HepG2 (cell line): ENCODE measurements at regions not wholly inside any gene's neighbourhood (a gene's known extent, or its start where the extent isn't known, plus 50 kb on each side); places are given as distances from the start of the nearest gene placed in this dataset.

Experiments
- ATAC-seq: fragments of 200-7000 bp; cut with Tn5 transposase; 3 replicates; pipeline ENCODE4 v1.9.1; 2020; ENCODE audit warnings: mild to moderate bottlenecking, moderate library complexity
- BruUV-seq: library from RNA; stranded (reverse); fragments of 400-500 nt; replicated peaks from 2 replicates; lab custom pipeline; 2021; lab: Mats Ljungman, UMichigan
- CTCF ChIA-PET: fragments of 300-600 bp; formaldehyde crosslinking; extraction: SDS; loops from one replicate; lab custom pipeline; 2021; ENCODE audit warnings: low total read pairs, inconsistent platforms, low intra/inter-chr PET ratio; lab: Yijun Ruan, JAX
- POLR2A ChIA-PET: fragments of 350-600 bp; sonication (Branson Sonifier 250); formaldehyde crosslinking; loops from one replicate; lab custom pipeline; 2020; ENCODE audit warnings: antibody characterized with exemption, inconsistent platforms; lab: Yijun Ruan, JAX
- DNase-seq: peaks from one replicate; pipeline ENCODE4 v3.0.0-alpha.2; 2015; ENCODE audit warnings: low spot score
- FAIRE-seq: peaks from 3 replicates; lab custom pipeline; 2011; peaks lifted over from hg19 to GRCh38; lab: Jason Lieb, UNC
- H2AFZ ChIP-seq: one replicate; pipeline ENCODE4 v1.6.1; 2011; ENCODE audit warnings: low read length, inconsistent platforms
- H3K27ac ChIP-seq: fragments of 300-600 bp; 3 replicates; pipeline ENCODE4 v1.8.0; 2011; ENCODE audit warnings: mixed run types, mild to moderate bottlenecking, mixed read lengths, low read length, inconsistent platforms; ENCODE audit not compliant: insufficient read depth; ENCODE audit errors: extremely low read length
- H3K27me3 ChIP-seq, 2 experiments: fragments of 200-600 bp in 1 of 2; 2 replicates in 1 of 2; 3 replicates in 1 of 2; pipeline versions ENCODE4 v1.6.0 to v1.8.0; 2011; ENCODE audit warnings: low read length in 2 of 2, mild to moderate bottlenecking in 2 of 2, moderate library complexity in 2 of 2, inconsistent platforms in 1 of 2; ENCODE audit not compliant: insufficient read depth in 2 of 2, control insufficient read depth in 1 of 2
- H3K36me3 ChIP-seq, 2 experiments: fragments of 200-600 bp in 1 of 2; replicated peaks in 1 of 2; 2 replicates in 1 of 2; 3 replicates in 1 of 2; pipeline versions ENCODE4 v1.5.1 to v1.8.0; 2011; ENCODE audit warnings: low read length in 2 of 2, inconsistent platforms in 1 of 2; ENCODE audit not compliant: insufficient read depth in 2 of 2, control insufficient read depth in 1 of 2
- H3K4me1 ChIP-seq: 2 replicates; pipeline ENCODE4 v1.5.1; 2012; ENCODE audit warnings: low read length, inconsistent platforms; ENCODE audit not compliant: insufficient read depth
- H3K4me2 ChIP-seq: 2 replicates; pipeline ENCODE4 v1.6.0; 2011; ENCODE audit warnings: low read depth, low read length, inconsistent platforms
- H3K4me3 ChIP-seq, 3 experiments: fragments of 200-600 bp in 1 of 3; sonication (generic), shearing (Covaris generic) in 1 of 3; replicated peaks in 1 of 3; 2 replicates each; pipeline ENCODE4 v1.5.1; 2011 to 2016; ENCODE audit warnings: low read length in 3 of 3, inconsistent platforms in 2 of 3, low read depth in 2 of 3, mild to moderate bottlenecking in 2 of 3, control low read depth in 1 of 3, mixed read lengths in 1 of 3; ENCODE audit not compliant: insufficient read depth in 1 of 3
- H3K79me2 ChIP-seq: one replicate; pipeline ENCODE4 v1.6.1; 2011; ENCODE audit warnings: low read length, inconsistent platforms; ENCODE audit not compliant: insufficient read depth
- H3K9ac ChIP-seq: 2 replicates; pipeline ENCODE4 v1.6.0; 2011; ENCODE audit warnings: mild to moderate bottlenecking, low read depth, low read length, inconsistent platforms; ENCODE audit not compliant: insufficient read depth
- H3K9me3 ChIP-seq: 2 replicates; pipeline ENCODE4 v1.5.1; 2012; ENCODE audit warnings: mild to moderate bottlenecking, low read length
- H4K20me1 ChIP-seq: 2 replicates; pipeline ENCODE4 v1.6.0; 2011; ENCODE audit warnings: inconsistent platforms, mild to moderate bottlenecking, low read length, moderate library complexity; ENCODE audit not compliant: insufficient read depth
- ATRX ChIP-seq: sonication (generic); formaldehyde crosslinking; IDR thresholded peaks from 2 replicates; pipeline ENCODE4 v1.4.0; 2020; ENCODE audit warnings: missing genetic modification reagents, borderline replicate concordance
- CREB1 ChIP-seq, 2 experiments: fragments of 450-650 bp in 1 of 2; IDR thresholded peaks; 2 replicates each; pipeline ENCODE4 v1.6.1; 2016 to 2017; ENCODE audit warnings: control low read depth in 1 of 2, mild to moderate bottlenecking in 1 of 2, missing compliant biosample characterization in 1 of 2, missing genetic modification characterization in 1 of 2
- DPF2 ChIP-seq: sonication (generic); formaldehyde crosslinking; IDR thresholded peaks from 2 replicates; pipeline ENCODE4 v1.4.0; 2020; ENCODE audit warnings: mild to moderate bottlenecking, low read depth, missing genetic modification reagents, borderline replicate concordance
- HNRNPL ChIP-seq: fragments of 200-400 bp; formaldehyde crosslinking; IDR thresholded peaks from 2 replicates; pipeline ENCODE4 v1.6.1; 2017; ENCODE audit warnings: mild to moderate bottlenecking, low read depth, low read length
- KLF16 ChIP-seq, 2 experiments: sonication (generic) in 1 of 2; formaldehyde crosslinking in 1 of 2; IDR thresholded peaks; 2 replicates each; pipeline versions ENCODE4 v1.6.1 to v1.8.0; 2016 to 2023; ENCODE audit warnings: missing genetic modification reagents in 2 of 2, missing compliant biosample characterization in 1 of 2
- NR0B2 ChIP-seq: sonication (generic); formaldehyde crosslinking; IDR thresholded peaks from 2 replicates; pipeline ENCODE4 v1.4.0; 2020; ENCODE audit warnings: mild to moderate bottlenecking, missing genetic modification reagents
- RBM39 ChIP-seq: fragments of 200-400 bp; formaldehyde crosslinking; IDR thresholded peaks from one replicate; pipeline ENCODE4 v1.6.1; 2018; ENCODE audit warnings: antibody characterized with exemption, mild to moderate bottlenecking, low read depth, low read length; ENCODE audit not compliant: poor library complexity, severe bottlenecking
- SMYD3 ChIP-seq: sonication (generic); formaldehyde crosslinking; IDR thresholded peaks from 2 replicates; pipeline ENCODE4 v1.8.1; 2023; ENCODE audit warnings: mild to moderate bottlenecking, missing genetic modification reagents
- SRSF1 ChIP-seq: fragments of 200-400 bp; formaldehyde crosslinking; optimal IDR thresholded peaks from 2 replicates; pipeline ENCODE3; 2017; ENCODE audit warnings: mild to moderate bottlenecking, low read depth, low read length, moderate library complexity
- SSRP1 ChIP-seq: IDR thresholded peaks from 2 replicates; pipeline ENCODE4 v1.6.1; 2016; ENCODE audit warnings: control low read depth
- TCF7L2 ChIP-seq: IDR thresholded peaks from 2 replicates; pipeline ENCODE4 v1.6.1; 2011; ENCODE audit warnings: mild to moderate bottlenecking, low read depth, low read length, moderate library complexity
- ZNF3 ChIP-seq: IDR thresholded peaks from 2 replicates; pipeline ENCODE4 v1.7.0; 2017; ENCODE audit warnings: inconsistent platforms
- ZNF557 ChIP-seq: sonication (generic); formaldehyde crosslinking; IDR thresholded peaks from 2 replicates; pipeline ENCODE4 v1.4.0; 2020; ENCODE audit warnings: missing genetic modification reagents
- ZNF572 ChIP-seq: sonication (generic); formaldehyde crosslinking; IDR thresholded peaks from 2 replicates; pipeline ENCODE4 v1.5.1; 2020; ENCODE audit warnings: mild to moderate bottlenecking, missing genetic modification reagents
- ZNF619 ChIP-seq: sonication (generic); formaldehyde crosslinking; IDR thresholded peaks from 2 replicates; pipeline ENCODE4 v1.4.0; 2020; ENCODE audit warnings: mild to moderate bottlenecking, missing genetic modification reagents
- ZNF792 ChIP-seq: IDR thresholded peaks from 2 replicates; pipeline ENCODE4 v1.6.1; 2016
- ZNF879 ChIP-seq: sonication (generic); formaldehyde crosslinking; IDR thresholded peaks from 2 replicates; pipeline ENCODE4 v1.8.1; 2023; ENCODE audit warnings: missing genetic modification reagents
- ZZZ3 ChIP-seq: sonication (generic); formaldehyde crosslinking; IDR thresholded peaks from 2 replicates; pipeline ENCODE4 v1.4.0; 2020; ENCODE audit warnings: missing genetic modification reagents, mild to moderate bottlenecking, borderline replicate concordance
- WGBS: methylation state at CpG from one replicate; pipeline ENCODE4 v1.1.6; 2017; ENCODE audit warnings: low lambda C conversion rate; 5-methylcytosine and 5-hydroxymethylcytosine counted together
- in situ Hi-C: cut with HindIII; loops from 2 replicates; pipeline ENCODE4 v1.10.0; 2017; ENCODE audit warnings: low pct_unique_long_range_greater_than_20kb; ENCODE audit not compliant: extremely low pct_ligation_motif_present
- intact Hi-C: fragments of 100-400 bp; cut with micrococcal nuclease; formaldehyde crosslinking; loops from one replicate; pipeline ENCODE4 v1.10.0; 2022; ENCODE audit not compliant: unreplicated experiment
- TF ChIP-seq, protein P1 (sequence below): sonication (generic); formaldehyde crosslinking; IDR thresholded peaks from 2 replicates; pipeline ENCODE4 v1.4.0; 2020; ENCODE audit warnings: low read depth, mild to moderate bottlenecking, missing genetic modification reagents

GRCh38 chr3:8206971-8207617 lies 294.5 kb upstream of the LMCD1 start (continued):
- TF ChIP-seq SSRP1 (CRISPR knock-in tag) (no peak), ATRX (no peak)

DNA sequence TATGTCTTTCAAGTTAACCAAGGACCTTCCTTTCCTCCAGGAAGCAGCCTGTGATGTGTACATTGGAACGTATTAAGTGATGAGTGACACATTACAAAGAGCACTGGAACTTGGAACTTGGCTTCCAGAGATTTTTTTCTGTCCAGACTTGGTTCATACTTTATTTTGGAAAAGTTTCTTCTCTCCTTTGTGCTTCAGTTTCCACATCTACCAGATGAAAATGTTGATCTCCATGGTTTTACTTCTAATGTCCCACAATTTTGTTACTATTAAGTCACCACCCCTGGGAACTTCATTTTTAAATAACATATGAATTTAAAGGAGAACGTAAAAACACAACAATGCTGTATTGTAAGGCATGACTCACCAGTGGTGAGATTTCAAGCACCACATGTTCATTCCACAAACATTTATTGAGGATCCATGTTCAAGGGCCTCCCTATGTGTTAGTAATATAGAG lies 290.7 kb upstream of the LMCD1 start:
- H3K27me3 ChIP-seq = no peaks in the 10 kb centered on the region
- no peak for FAIRE-seq
- no peaks in the 10 kb centered on the region for H3K36me3 ChIP-seq
- ChIA-PET POLR2A (no interaction called here), CTCF (no interaction called here)
- H3K27ac ChIP-seq = no peak overlapping the region
- DNase-seq = no peak
- no peak overlapping the region for H3K9ac ChIP-seq
- no peak overlapping the region for H3K4me3 ChIP-seq
- no peak overlapping the region for H2AFZ ChIP-seq
- H4K20me1 ChIP-seq = no peaks in the 10 kb centered on the region
- in situ Hi-C loops (no loop called here), intact Hi-C loops (no loop called here)
- 25% methylated on average over 2 of the region's 2 CpGs for WGBS
- no peaks in the 10 kb centered on the region for H3K4me1 ChIP-seq
- no peaks in the 10 kb centered on the region for H3K9me3 ChIP-seq
- no TSS peak for BruUV-seq
- H3K79me2 ChIP-seq = no peaks in the 10 kb centered on the region
- H3K4me2 ChIP-seq = no peak overlapping the region
- ATAC-seq = no peak
- TF ChIP-seq ZNF879 (CRISPR knock-in tag) (no peak), ZNF557 (no peak), ZNF572 (CRISPR knock-in tag) (no peak), NR0B2 (CRISPR knock-in tag) (no peak), HNRNPL (no peak)

GRCh38 chr3:8212794-8213193 lies 288.8 kb upstream of the LMCD1 start:
- ATAC-seq = no peak
- in situ Hi-C loops (no loop called here), intact Hi-C loops (no loop called here)
- no peak overlapping the region for H3K4me3 ChIP-seq
- no peaks in the 10 kb centered on the region for H3K79me2 ChIP-seq
- no peaks in the 10 kb centered on the region for H3K4me1 ChIP-seq
- no peaks in the 10 kb centered on the region for H3K36me3 ChIP-seq
- no peaks in the 10 kb centered on the region for H3K9me3 ChIP-seq
- no peak for DNase-seq
- H3K27me3 ChIP-seq = no peaks in the 10 kb centered on the region
- H3K27ac ChIP-seq = no peak overlapping the region
- 2% methylated on average over 4 of the region's 4 CpGs for WGBS
- H2AFZ ChIP-seq = no peak overlapping the region
- no peaks in the 10 kb centered on the region for H4K20me1 ChIP-seq
- no peak overlapping the region for H3K4me2 ChIP-seq
- FAIRE-seq = no peak
- H3K9ac ChIP-seq = no peak overlapping the region
- CTCF ChIA-PET = no interaction called here
- POLR2A ChIA-PET = no interaction called here
- BruUV-seq = no TSS peak
- TF ChIP-seq KLF16 (CRISPR knock-in tag; IDR thresholded peaks at IDR 0.05) (no peak), ZNF619 (CRISPR knock-in tag) (no peak), DPF2 (CRISPR knock-in tag) (no peak), ZNF792 (CRISPR knock-in tag) (no peak), ZNF3 (no peak), SRSF1 (no peak), ZZZ3 (CRISPR knock-in tag) (no peak), RBM39 (no peak), CREB1 (IDR thresholded peaks at IDR 0.05) (no peak), CREB1 (CRISPR knock-in tag; IDR thresholded peaks at IDR 0.05) (no peak), SMYD3 (CRISPR knock-in tag) (no peak), TCF7L2 (no peak)
- TF ChIP-seq, protein P1, sequence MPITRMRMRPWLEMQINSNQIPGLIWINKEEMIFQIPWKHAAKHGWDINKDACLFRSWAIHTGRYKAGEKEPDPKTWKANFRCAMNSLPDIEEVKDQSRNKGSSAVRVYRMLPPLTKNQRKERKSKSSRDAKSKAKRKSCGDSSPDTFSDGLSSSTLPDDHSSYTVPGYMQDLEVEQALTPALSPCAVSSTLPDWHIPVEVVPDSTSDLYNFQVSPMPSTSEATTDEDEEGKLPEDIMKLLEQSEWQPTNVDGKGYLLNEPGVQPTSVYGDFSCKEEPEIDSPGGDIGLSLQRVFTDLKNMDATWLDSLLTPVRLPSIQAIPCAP (CRISPR knock-in tag) = no peak
